Mesodermal cell (in vitro differentiated cells): ENCODE measurements at regions not wholly inside any gene's neighbourhood (a gene's known extent, or its start where the extent isn't known, plus 50 kb on each side); places are given as distances from the start of the nearest gene placed in this dataset.
A peak's percentile ranks its signal among the peaks of the same experiment; 100 is the strongest.

Source experiments
- H3K27ac ChIP-seq: 2 replicates; pipeline ENCODE4 v1.7.0; 2013; ENCODE audit warnings: mild to moderate bottlenecking, low read depth, low read length, moderate library complexity; ENCODE audit not compliant: severe bottlenecking
- H3K36me3 ChIP-seq: 2 replicates; pipeline ENCODE4 v1.7.1; 2013; ENCODE audit warnings: mild to moderate bottlenecking, low read length, moderate library complexity; ENCODE audit not compliant: control insufficient read depth, insufficient read depth
- H3K4me1 ChIP-seq: one replicate; pipeline ENCODE4 v1.7.1; 2013; ENCODE audit warnings: mild to moderate bottlenecking, low read length; ENCODE audit not compliant: insufficient read depth, control insufficient read depth, poor library complexity, severe bottlenecking
- H3K4me3 ChIP-seq: 2 replicates; pipeline ENCODE4 v1.7.0; 2013; ENCODE audit warnings: low read length, control low read depth, mild to moderate bottlenecking; ENCODE audit not compliant: insufficient read depth, poor library complexity, severe bottlenecking; ENCODE audit errors: extremely low read depth
- H3K9me3 ChIP-seq: 2 replicates; pipeline ENCODE4 v1.7.1; 2013; ENCODE audit warnings: mild to moderate bottlenecking, low read length, moderate library complexity; ENCODE audit not compliant: control insufficient read depth
- WGBS, 2 experiments: methylation state at CpG; one replicate each; pipeline ENCODE4 v1.1.5; 2013; ENCODE audit warnings: missing lambda C conversion rate in 2 of 2; ENCODE audit not compliant: insufficient coverage in 2 of 2; 5-methylcytosine and 5-hydroxymethylcytosine counted together

GRCh38 chr7:93048136-93048930, 69.4 kb downstream of the SAMD9 start:
- no CpG with 5 or more reads among the region's 3 CpGs for WGBS, 2 experiments
- H3K4me1 ChIP-seq, result peaks cover 3% of the 10 kb centered on the region
- H3K27ac ChIP-seq, result no peak overlapping the region
- H3K36me3 ChIP-seq, result no peaks in the 10 kb centered on the region
- H3K4me3 ChIP-seq, result no peak overlapping the region
- H3K9me3 ChIP-seq, result no peaks in the 10 kb centered on the region

GRCh38 chr7:93047514-93048099, 70.2 kb downstream of the SAMD9 start:
- Histone ChIP-seq H3K4me3 (no peak overlapping the region), H3K36me3 (no peaks in the 10 kb centered on the region), H3K4me1 (peaks cover 3% of the 10 kb centered on the region), H3K27ac (no peak overlapping the region), H3K9me3 (no peaks in the 10 kb centered on the region)
- WGBS, 2 experiments, result no CpG with 5 or more reads among the region's 1 CpG

GRCh38 chr7:93046641-93047040, 71.1 kb downstream of the SAMD9 start:
- WGBS, 2 experiments, result 58 to 77% methylated on average over 3 to 4 of the region's 4 CpGs
- Histone ChIP-seq H3K4me3 (no peak overlapping the region), H3K36me3 (no peaks in the 10 kb centered on the region), H3K4me1 (peaks cover 3% of the 10 kb centered on the region), H3K9me3 (no peaks in the 10 kb centered on the region), H3K27ac (peak overlapping the region; percentile 33)

- Histone ChIP-seq H3K4me1 (peaks cover 3% of the 10 kb centered on the region), H3K27ac (no peak overlapping the region)
- 17% methylated on average over 2 of the region's 6 CpGs; no CpG with 5 or more reads in 1 of the 2 experiments for WGBS, 2 experiments
These were observed 73.5 kb downstream of the SAMD9 start for GRCh38 chr7:93044147-93044810.

GRCh38 chr7:93043385-93043985, 74.3 kb downstream of the SAMD9 start:
- Histone ChIP-seq H3K36me3 (no peaks in the 10 kb centered on the region), H3K4me1 (peaks cover 3% of the 10 kb centered on the region), H3K9me3 (no peaks in the 10 kb centered on the region), H3K4me3 (no peak overlapping the region), H3K27ac (peak overlapping the region; percentile 30)
- WGBS, 2 experiments, result 25 to 26% methylated on average over 19 of the region's 28 CpGs

More at GRCh38 chr7:93044147-93044810, 73.5 kb downstream of the SAMD9 start:
- Histone ChIP-seq H3K36me3 (no peaks in the 10 kb centered on the region), H3K9me3 (no peaks in the 10 kb centered on the region), H3K4me3 (no peak overlapping the region)

- H3K27ac ChIP-seq, result no peak overlapping the region
- WGBS, 2 experiments, result 85 to 90% methylated on average over 7 to 8 of the region's 10 CpGs
These were observed 77.4 kb downstream of the SAMD9 start for GRCh38 chr7:93040355-93040754.

GRCh38 chr7:93039786-93040185, 78.0 kb downstream of the SAMD9 start:
- Histone ChIP-seq H3K9me3 (peaks cover 3% of the 10 kb centered on the region), H3K36me3 (no peaks in the 10 kb centered on the region), H3K4me1 (no peaks in the 10 kb centered on the region), H3K4me3 (no peak overlapping the region), H3K27ac (no peak overlapping the region)
- 76 to 100% methylated on average over 2 to 3 of the region's 3 CpGs for WGBS, 2 experiments

More at GRCh38 chr7:93040355-93040754, 77.4 kb downstream of the SAMD9 start:
- H3K9me3 ChIP-seq, result peaks cover 1% of the 10 kb centered on the region
- H3K4me3 ChIP-seq, result no peak overlapping the region
- no peaks in the 10 kb centered on the region for H3K36me3 ChIP-seq
- no peaks in the 10 kb centered on the region for H3K4me1 ChIP-seq

- Histone ChIP-seq H3K4me3 (no peak overlapping the region), H3K27ac (no peak overlapping the region), H3K4me1 (no peaks in the 10 kb centered on the region), H3K9me3 (peaks cover 3% of the 10 kb centered on the region), H3K36me3 (no peaks in the 10 kb centered on the region)
- 90 to 100% methylated on average over 2 of the region's 3 CpGs for WGBS, 2 experiments
These were observed 78.5 kb downstream of the SAMD9 start for GRCh38 chr7:93039282-93039681.

- Histone ChIP-seq H3K27ac (no peak overlapping the region), H3K4me1 (no peaks in the 10 kb centered on the region), H3K4me3 (no peak overlapping the region), H3K36me3 (no peaks in the 10 kb centered on the region), H3K9me3 (peaks cover 3% of the 10 kb centered on the region)
- WGBS, 2 experiments, result 71 to 82% methylated on average over 2 of the region's 2 CpGs
These were observed 81.0 kb downstream of the SAMD9 start for GRCh38 chr7:93036807-93037206.

GRCh38 chr7:93036149-93036640, 81.6 kb downstream of the SAMD9 start:
- no CpG with 5 or more reads among the region's 1 CpG for WGBS, 2 experiments
- no peak overlapping the region for H3K27ac ChIP-seq
- H3K4me1 ChIP-seq, result no peaks in the 10 kb centered on the region
- peaks cover 3% of the 10 kb centered on the region for H3K9me3 ChIP-seq
- no peaks in the 10 kb centered on the region for H3K36me3 ChIP-seq
- no peak overlapping the region for H3K4me3 ChIP-seq
